ENCODE measurements at regions not wholly inside any gene's neighbourhood (a gene's known extent, or its start where the extent isn't known, plus 50 kb on each side); places are given as distances from the start of the nearest gene placed in this dataset.

DNA sequence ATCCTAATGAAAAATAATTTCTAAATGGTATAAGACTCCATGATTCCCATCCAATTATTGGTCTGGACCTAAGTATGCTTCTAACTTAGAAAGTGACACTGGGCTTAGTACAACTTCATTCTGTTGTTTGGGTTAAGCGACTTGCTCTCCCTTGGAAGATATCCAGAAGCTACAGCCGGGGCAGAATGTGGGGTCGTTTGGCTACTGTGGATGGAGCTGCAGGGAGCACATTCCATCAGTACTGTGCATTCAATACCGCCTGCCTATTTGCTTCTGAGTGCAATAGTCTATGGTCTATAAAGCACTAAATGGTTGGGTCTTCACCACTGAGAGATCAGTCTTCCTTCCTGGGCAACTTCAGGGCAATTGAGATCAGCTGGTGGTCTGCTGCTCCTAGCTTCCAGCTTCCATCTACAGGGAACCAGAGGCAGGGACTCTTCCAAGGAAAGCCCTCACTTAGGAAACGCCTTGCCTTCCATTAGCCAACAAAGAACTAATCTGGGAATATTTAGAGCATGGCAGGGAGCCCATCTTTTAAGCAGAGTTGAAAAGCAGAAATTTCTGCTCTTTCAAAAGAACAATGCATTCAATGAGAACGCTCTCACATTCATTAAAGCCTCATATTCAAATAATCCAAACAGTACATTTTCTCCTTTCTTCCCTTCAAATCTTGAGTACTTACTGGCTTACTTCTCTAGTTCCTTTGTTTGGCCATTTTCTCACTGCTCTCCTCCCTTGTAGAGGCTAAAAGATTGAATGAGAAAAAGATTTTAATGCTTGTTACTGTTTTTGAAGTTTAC lies 1049.9 kb upstream of the TENM3 start:
- no peaks in the 10 kb centered on the region for H3K9me3 ChIP-seq (ENCODE audit: low read depth, low read length)
- no peaks in the 10 kb centered on the region for H3K27me3 ChIP-seq (ENCODE audit: insufficient read depth, low read length)
- no peak overlapping the region for H3K4me3 ChIP-seq (ENCODE audit: low read length)
- H3K4me1 ChIP-seq (ENCODE audit: insufficient read depth, low read length), result no peaks in the 10 kb centered on the region

GRCh38 chr4:181194096-181194495 lies 1049.1 kb upstream of the TENM3 start:
- no peaks in the 10 kb centered on the region for H3K9me3 ChIP-seq (ENCODE audit: low read depth, low read length)
- no peaks in the 10 kb centered on the region for H3K4me1 ChIP-seq (ENCODE audit: insufficient read depth, low read length)
- H3K4me3 ChIP-seq (ENCODE audit: low read length), result no peak overlapping the region
- no peaks in the 10 kb centered on the region for H3K27me3 ChIP-seq (ENCODE audit: insufficient read depth, low read length)

DNA sequence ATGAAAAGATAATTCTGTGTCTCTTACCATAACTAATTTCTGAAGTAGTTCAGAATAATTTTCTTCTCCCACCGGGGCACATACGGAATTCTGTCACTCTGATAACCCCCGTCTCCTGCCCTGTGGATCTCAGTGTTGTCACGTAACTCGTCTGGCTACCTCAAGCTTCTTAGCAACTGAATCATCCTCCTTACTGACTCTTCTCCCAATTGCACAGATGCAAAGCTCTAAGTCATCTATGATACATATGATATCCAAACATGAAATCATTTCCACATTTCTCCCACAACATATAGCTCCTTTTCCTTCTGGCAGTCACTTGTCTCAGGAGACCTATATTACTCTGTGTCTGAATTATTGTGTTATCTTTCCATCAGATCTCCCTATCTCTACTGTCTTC lies 1043.1 kb upstream of the TENM3 start:
- Histone ChIP-seq H3K4me1 (ENCODE audit: insufficient read depth, low read length) (no peaks in the 10 kb centered on the region), H3K27me3 (ENCODE audit: insufficient read depth, low read length) (no peaks in the 10 kb centered on the region), H3K9me3 (ENCODE audit: low read depth, low read length) (no peaks in the 10 kb centered on the region), H3K4me3 (ENCODE audit: low read length) (no peak overlapping the region)

DNA sequence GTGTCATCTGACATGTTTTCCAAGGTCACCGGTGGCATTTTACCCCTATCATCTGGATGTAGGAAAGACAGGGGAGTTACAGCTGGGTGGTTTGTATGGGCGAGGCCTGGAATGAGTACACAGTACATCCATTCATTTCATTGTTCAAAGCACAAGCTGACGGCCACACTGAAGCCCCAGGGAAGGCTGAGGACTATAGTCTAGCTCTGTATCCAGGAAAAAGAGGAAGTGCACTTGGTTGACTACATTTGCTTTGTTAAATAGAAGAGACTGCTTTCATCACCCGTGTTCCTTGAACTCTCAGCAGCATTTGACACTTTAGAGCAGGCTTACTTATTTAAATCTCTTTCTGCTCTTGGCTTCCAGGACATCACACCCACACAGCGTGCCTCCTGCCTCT lies 1041.0 kb upstream of the TENM3 start:
- Histone ChIP-seq H3K4me1 (ENCODE audit: insufficient read depth, low read length) (no peaks in the 10 kb centered on the region), H3K27me3 (ENCODE audit: insufficient read depth, low read length) (no peaks in the 10 kb centered on the region), H3K4me3 (ENCODE audit: low read length) (no peak overlapping the region), H3K9me3 (ENCODE audit: low read depth, low read length) (no peaks in the 10 kb centered on the region)

- no peaks in the 10 kb centered on the region for H3K9me3 ChIP-seq (ENCODE audit: low read depth, low read length)
- H3K4me3 ChIP-seq (ENCODE audit: low read length), result no peak overlapping the region
- no peaks in the 10 kb centered on the region for H3K27me3 ChIP-seq (ENCODE audit: insufficient read depth, low read length)
- no peaks in the 10 kb centered on the region for H3K4me1 ChIP-seq (ENCODE audit: insufficient read depth, low read length)
Measured at GRCh38 chr4:181204109-181204508, 1039.1 kb upstream of the TENM3 start.

DNA sequence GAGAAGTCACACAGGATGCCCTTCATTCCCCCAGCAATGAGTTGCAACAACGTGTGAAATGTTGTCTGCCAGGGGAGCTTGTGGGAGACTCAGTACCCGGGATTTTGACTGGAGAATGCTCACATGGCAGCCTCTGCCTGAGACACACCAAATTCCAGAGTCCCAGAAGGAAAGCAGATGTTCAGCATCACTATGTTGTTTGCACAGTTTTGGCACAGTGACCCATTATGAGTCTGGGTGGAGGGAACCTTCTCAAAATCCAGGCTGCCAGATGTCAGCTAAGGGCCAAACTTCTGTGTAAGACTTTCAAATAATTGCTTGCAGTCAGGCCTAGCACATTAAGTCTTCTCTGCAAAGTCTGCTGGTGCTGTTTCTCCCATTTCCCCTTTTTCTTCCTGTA lies 1029.7 kb upstream of the TENM3 start:
- Histone ChIP-seq H3K4me3 (ENCODE audit: low read length) (no peak overlapping the region), H3K4me1 (ENCODE audit: insufficient read depth, low read length) (no peaks in the 10 kb centered on the region), H3K27me3 (ENCODE audit: insufficient read depth, low read length) (no peaks in the 10 kb centered on the region), H3K9me3 (ENCODE audit: low read depth, low read length) (no peaks in the 10 kb centered on the region)

DNA sequence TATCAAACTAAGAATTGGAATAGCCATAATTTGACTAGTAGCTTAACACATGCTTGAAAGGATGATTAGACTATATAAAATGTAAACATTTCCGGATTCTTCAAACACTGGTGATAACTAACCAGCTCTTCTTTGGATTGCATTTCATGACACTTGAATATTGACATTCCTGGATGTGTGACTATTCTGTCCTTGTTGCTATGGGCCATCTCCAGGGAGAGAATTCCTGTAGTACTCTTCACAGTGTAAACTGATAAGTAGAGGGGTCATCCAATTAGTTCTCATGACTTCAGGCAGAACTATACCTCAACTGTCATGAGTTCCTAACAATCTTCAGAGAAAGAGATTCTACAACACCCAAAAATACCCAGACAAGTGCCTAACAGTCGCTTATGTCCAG lies 1026.7 kb upstream of the TENM3 start:
- H3K27me3 ChIP-seq (ENCODE audit: insufficient read depth, low read length), result no peaks in the 10 kb centered on the region
- no peaks in the 10 kb centered on the region for H3K9me3 ChIP-seq (ENCODE audit: low read depth, low read length)
- no peaks in the 10 kb centered on the region for H3K4me1 ChIP-seq (ENCODE audit: insufficient read depth, low read length)

GRCh38 chr4:181219783-181220416 lies 1023.3 kb upstream of the TENM3 start:
- H3K4me1 ChIP-seq (ENCODE audit: insufficient read depth, low read length), result no peaks in the 10 kb centered on the region
- H3K27me3 ChIP-seq (ENCODE audit: insufficient read depth, low read length), result no peaks in the 10 kb centered on the region
- H3K4me3 ChIP-seq (ENCODE audit: low read length), result no peak overlapping the region
- H3K9me3 ChIP-seq (ENCODE audit: low read depth, low read length), result no peaks in the 10 kb centered on the region

More for the DNA sequence above, 1026.7 kb upstream of the TENM3 start:
- H3K4me3 ChIP-seq (ENCODE audit: low read length), result no peak overlapping the region

DNA sequence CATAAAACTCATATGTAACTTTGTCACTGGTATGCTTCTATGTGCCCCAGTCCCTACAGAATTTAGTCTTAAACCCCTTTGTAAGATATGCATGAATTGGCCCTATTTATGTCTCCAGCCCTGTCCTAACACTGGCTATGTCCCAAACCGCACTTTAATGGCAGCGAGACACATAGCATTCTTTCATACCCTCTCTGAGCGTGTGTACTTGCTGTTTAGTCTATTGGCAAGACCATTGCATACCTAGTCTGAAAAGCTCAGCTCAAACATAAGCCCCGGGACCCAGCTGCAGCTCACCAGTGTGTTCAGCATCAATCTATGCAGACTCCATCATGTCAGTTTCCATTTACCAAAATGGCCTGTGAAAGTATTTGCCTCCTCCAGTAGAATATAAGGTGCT lies 1018.4 kb upstream of the TENM3 start:
- no peak overlapping the region for H3K4me3 ChIP-seq (ENCODE audit: low read length)
- no peaks in the 10 kb centered on the region for H3K4me1 ChIP-seq (ENCODE audit: insufficient read depth, low read length)
- H3K9me3 ChIP-seq (ENCODE audit: low read depth, low read length), result no peaks in the 10 kb centered on the region
- H3K27me3 ChIP-seq (ENCODE audit: insufficient read depth, low read length), result no peaks in the 10 kb centered on the region

DNA sequence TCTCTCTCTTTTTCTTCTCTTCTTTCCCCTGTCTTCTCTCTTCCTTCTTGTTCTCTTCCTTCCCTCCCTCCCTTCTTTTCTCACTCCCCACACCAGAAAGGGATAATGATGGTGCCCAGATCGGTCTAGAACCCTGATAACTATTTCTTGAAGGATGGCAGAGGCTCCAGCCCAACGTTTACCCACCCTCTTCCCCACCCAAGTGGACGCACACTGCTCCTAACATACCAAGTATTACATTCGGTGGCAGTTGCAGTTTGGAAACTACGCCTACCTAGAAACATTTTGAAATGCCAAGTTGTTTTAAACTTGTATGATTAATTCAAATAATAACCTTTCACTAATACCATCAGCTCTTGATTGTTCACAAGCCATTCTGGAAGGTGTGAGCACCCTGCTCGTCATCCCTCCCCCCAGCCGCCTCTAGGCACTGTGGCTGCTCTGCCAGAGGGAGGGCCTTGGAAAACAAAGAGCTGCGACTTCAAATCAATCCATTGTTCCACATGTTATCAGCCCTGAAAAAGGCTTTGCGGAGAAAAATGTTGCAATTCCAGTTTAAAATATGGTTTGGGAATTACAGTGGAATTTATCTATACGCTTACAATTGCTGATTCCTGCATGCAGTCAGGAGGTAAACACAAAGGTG lies 1017.5 kb upstream of the TENM3 start:
- Histone ChIP-seq H3K9me3 (ENCODE audit: low read depth, low read length) (no peaks in the 10 kb centered on the region), H3K27me3 (ENCODE audit: insufficient read depth, low read length) (no peaks in the 10 kb centered on the region), H3K4me3 (ENCODE audit: low read length) (no peak overlapping the region), H3K4me1 (ENCODE audit: insufficient read depth, low read length) (no peaks in the 10 kb centered on the region)

DNA sequence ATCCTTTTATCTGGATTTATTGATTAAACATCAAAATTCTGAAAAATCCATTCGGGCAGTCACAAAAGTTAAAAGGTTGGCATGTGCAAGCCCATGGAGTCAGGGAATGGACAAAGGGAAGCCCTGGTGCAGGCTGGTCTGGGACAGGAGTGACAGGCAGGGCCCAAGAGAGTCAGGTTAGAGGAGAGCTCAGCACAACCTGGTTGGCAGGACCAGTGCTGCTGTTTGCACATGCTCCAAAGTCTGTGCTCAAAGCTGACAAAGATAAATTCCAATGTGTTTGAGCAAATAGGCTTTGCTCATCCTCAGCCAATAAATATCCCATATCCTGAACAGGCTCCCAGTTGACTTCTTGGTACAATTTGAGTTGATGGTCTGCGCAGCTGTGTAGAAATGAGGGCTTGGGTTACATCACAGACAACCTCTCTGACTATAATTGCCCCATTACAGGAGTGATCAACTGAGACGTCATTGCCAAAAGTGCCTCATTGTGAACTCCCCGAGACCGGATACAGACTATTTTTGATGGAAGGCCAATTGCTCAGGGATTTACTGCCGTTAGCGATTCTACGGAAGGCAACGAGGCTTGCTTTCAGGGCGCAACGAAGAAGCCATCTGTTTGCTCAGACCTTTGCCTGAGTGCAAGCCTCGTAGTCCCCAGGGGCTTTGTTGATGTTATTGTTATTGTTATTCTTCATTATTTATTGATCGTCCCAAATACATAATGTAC lies 1008.1 kb upstream of the TENM3 start:
- no peak overlapping the region for H3K4me3 ChIP-seq (ENCODE audit: low read length)
- H3K27me3 ChIP-seq (ENCODE audit: insufficient read depth, low read length), result no peaks in the 10 kb centered on the region
- no peaks in the 10 kb centered on the region for H3K4me1 ChIP-seq (ENCODE audit: insufficient read depth, low read length)
- no peaks in the 10 kb centered on the region for H3K9me3 ChIP-seq (ENCODE audit: low read depth, low read length)

DNA sequence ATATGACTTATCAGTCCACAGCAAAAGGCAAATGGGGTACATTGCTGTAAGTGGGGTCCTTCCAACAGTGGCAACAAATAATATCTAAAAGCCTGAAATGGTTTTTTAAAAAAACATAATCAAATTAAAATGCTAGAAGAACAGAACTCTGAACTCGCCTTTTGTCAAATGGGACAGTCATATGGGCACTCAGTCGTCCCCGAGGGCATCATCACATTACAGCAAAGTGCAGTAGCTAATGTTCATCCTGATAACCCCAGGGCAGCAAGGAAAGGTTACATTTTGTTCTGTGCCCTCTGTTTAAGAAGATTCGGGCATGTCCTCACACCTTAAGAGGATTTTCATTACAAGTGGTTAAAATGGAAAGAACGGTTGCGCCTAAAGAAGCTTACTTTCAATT lies 997.9 kb upstream of the TENM3 start:
- no peaks in the 10 kb centered on the region for H3K27me3 ChIP-seq (ENCODE audit: insufficient read depth, low read length)

GRCh38 chr4:181249031-181249430 lies 994.2 kb upstream of the TENM3 start:
- Histone ChIP-seq H3K4me1 (ENCODE audit: insufficient read depth, low read length) (no peaks in the 10 kb centered on the region), H3K27me3 (ENCODE audit: insufficient read depth, low read length) (no peaks in the 10 kb centered on the region), H3K9me3 (ENCODE audit: low read depth, low read length) (no peaks in the 10 kb centered on the region), H3K4me3 (ENCODE audit: low read length) (no peak overlapping the region)

More for the DNA sequence above, 997.9 kb upstream of the TENM3 start:
- Histone ChIP-seq H3K4me3 (ENCODE audit: low read length) (no peak overlapping the region), H3K4me1 (ENCODE audit: insufficient read depth, low read length) (no peaks in the 10 kb centered on the region), H3K9me3 (ENCODE audit: low read depth, low read length) (no peaks in the 10 kb centered on the region)

- Histone ChIP-seq H3K27me3 (ENCODE audit: insufficient read depth, low read length) (no peaks in the 10 kb centered on the region), H3K4me1 (ENCODE audit: insufficient read depth, low read length) (no peaks in the 10 kb centered on the region), H3K4me3 (ENCODE audit: low read length) (no peak overlapping the region), H3K9me3 (ENCODE audit: low read depth, low read length) (no peaks in the 10 kb centered on the region)
Measured at GRCh38 chr4:181254771-181255170, 988.4 kb upstream of the TENM3 start.

- no peaks in the 10 kb centered on the region for H3K9me3 ChIP-seq (ENCODE audit: low read depth, low read length)
Measured at GRCh38 chr4:181258569-181258968, 984.6 kb upstream of the TENM3 start.

More at GRCh38 chr4:181258569-181258968, 984.6 kb upstream of the TENM3 start:
- Histone ChIP-seq H3K27me3 (ENCODE audit: insufficient read depth, low read length) (no peaks in the 10 kb centered on the region), H3K4me1 (ENCODE audit: insufficient read depth, low read length) (no peaks in the 10 kb centered on the region), H3K4me3 (ENCODE audit: low read length) (no peak overlapping the region)
